GM12874 (cell line): ENCODE measurements at regions not wholly inside any gene's neighbourhood (a gene's known extent, or its start where the extent isn't known, plus 50 kb on each side); places are given as distances from the start of the nearest gene placed in this dataset.

Source experiments
- TF ChIP-seq, protein P1 (sequence below): IDR thresholded peaks from 2 replicates; pipeline ENCODE4 v1.5.1; 2011; ENCODE audit warnings: low read depth, mild to moderate bottlenecking, control low read depth, low read length, moderate library complexity; ENCODE audit not compliant: insufficient read depth

DNA sequence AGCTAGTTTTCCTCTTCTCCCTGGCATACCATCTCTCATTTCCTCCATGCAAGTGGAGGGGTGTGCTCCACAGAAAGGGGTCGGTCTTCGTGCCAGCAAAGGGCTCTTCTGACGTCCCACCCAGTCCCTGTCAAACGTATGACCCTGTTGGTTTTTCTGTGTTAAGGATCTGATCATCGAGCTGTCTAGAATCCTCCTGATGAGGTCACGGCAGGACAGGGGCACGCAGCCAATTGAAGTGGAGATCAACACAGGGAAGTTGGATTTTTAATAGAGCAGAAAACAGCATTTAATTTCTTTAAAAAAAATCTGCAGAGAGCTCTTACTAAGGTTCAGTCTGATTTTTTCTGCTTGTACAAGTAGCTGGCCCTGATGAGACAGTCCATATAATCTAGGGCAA lies 339.4 kb downstream of the TEX29 start:
- TF ChIP-seq, protein P1, sequence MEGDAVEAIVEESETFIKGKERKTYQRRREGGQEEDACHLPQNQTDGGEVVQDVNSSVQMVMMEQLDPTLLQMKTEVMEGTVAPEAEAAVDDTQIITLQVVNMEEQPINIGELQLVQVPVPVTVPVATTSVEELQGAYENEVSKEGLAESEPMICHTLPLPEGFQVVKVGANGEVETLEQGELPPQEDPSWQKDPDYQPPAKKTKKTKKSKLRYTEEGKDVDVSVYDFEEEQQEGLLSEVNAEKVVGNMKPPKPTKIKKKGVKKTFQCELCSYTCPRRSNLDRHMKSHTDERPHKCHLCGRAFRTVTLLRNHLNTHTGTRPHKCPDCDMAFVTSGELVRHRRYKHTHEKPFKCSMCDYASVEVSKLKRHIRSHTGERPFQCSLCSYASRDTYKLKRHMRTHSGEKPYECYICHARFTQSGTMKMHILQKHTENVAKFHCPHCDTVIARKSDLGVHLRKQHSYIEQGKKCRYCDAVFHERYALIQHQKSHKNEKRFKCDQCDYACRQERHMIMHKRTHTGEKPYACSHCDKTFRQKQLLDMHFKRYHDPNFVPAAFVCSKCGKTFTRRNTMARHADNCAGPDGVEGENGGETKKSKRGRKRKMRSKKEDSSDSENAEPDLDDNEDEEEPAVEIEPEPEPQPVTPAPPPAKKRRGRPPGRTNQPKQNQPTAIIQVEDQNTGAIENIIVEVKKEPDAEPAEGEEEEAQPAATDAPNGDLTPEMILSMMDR, result no peak

DNA sequence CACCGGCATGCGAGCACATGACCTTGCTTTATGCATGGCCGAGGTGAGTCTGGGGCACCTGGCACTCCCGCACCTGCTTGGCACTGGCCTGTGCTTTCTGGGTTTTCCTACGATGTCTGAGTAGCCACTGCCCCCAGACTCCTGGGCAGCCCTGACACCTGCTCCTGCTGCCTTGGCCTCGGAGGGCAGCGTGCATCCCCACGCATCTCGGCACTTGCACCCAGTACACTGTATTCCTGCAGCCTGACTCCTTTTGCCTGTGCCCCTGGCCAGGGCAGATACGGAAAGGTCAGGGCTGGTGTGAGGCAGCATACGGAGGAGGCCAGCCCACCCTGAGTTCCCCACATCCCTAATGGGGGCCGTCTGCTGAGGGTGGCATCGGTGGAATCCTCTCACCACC lies 340.6 kb downstream of the TEX29 start:
- TF ChIP-seq, protein P1, result no peak

DNA sequence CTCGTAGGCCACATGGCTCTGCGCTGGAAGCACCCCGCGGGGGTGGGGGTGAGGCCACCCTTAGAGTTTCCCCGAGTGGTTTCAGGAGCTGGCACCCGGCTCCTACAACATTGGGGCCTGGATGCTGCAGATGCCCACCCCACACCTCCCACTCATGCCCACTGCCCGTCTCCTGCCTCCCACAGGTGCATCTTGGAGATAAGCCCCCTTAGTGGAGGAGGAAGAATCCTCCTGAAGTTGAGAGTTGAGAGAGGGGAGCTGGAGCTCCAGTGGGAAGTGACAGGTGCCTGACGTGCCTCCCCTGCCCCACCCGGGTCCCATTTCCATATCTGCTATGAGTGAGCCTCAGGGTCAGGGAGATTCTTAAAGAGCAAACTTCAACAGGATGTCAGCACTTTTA lies 341.3 kb downstream of the TEX29 start:
- TF ChIP-seq, protein P1, result no peak

DNA sequence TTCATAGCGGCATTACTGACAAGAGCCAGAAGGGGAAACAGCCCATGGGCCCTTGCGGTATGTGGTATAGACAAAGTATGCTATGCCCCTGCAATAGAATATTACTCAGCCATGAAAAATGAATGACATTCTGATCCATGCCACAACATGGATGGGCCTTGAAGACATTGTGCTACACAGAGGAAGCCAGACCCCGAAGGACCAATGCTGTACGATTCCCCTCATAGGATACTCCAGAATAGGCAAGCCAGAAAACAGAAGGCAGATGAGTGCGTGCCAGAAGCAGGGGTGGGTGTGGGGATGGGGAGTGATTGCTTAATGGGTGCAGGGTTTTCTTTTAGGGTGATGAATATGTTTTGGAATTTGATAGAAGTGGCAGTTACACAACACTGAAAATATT lies 342.0 kb downstream of the TEX29 start:
- TF ChIP-seq, protein P1, result no peak

DNA sequence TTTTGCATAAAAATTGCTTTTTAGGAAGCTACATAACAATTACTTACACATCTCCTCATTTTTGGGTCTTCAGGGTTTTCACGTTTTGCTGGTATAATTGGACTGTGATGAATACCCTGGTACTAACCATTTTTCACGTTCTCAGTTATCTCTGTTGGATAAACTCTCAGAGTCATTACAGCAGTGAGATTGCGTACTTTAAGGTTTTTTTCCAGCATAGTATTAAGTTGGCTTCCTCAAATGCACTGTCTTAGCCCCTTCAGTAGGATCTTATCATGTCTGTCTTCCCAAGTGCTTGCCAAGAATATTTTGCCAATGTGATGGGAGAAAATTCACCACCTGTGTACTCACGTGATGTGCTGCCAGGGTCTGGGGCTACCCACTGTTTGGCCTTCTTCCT lies 342.5 kb downstream of the TEX29 start:
- TF ChIP-seq, protein P1, result no peak

DNA sequence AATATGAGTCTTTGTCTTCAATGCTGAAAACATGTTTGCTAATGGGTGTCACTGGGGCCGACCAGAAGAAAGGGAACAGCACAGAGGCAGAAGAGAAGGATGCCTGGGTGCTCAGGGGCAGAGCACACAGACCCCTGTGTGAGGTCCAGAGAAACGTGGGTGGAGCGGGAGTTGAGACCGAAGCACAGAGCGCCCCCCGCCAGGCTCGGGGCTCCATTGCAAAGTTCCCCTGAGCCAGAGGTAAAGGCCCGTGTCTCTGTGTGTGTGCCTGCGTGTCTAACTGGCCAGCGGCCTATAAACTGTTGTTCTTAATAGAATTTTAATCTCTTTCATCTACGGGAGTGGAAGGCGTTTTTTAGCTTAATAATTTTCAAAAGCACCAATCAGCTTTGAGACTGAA lies 343.1 kb downstream of the TEX29 start:
- TF ChIP-seq, protein P1, result no peak

DNA sequence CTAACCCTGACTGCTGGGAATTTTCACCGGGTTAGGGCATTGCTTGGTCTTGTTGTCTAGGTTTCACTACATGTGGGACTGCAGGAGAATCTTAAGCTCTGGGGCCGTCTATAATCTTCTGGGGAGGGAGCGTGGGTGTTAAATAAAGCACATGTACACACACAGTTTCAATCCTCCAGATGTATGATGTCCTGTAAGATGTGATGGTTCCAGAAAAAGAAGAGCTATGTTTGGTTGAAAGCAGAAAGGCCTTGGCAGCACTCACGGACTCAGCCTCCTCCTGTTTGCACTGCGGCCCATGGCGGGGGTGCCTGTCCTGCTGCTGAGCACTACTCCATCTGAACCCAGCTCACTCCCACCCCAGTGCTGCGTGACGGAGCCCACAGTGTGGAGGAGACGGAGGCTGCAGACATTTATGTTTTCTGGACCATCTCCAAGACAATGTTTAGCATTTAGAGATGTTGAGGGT lies 343.5 kb downstream of the TEX29 start:
- TF ChIP-seq, protein P1, result no peak

DNA sequence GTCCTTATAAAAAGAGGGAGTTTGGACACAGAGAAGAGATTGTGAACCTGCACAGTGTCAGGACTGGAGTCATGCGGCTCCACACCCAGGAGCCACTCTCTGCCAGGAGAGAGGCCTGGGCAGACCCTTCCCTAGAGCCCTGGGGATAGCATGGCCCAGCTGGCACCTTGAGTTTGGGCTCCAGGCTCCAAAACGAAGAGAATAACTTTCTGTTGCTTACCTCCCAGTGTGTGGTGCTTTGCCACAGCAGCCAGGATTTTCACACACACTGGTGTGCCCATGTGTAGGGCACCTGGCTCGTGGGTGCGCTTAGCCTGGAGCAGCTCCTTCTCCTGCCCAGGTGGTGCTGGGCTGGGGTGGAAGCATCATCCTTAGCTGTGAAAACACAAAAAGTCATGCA lies 344.3 kb downstream of the TEX29 start:
- TF ChIP-seq, protein P1, result no peak
